ENCODE measurements at regions not wholly inside any gene's neighbourhood (a gene's known extent, or its start where the extent isn't known, plus 50 kb on each side); places are given as distances from the start of the nearest gene placed in this dataset.

DNA sequence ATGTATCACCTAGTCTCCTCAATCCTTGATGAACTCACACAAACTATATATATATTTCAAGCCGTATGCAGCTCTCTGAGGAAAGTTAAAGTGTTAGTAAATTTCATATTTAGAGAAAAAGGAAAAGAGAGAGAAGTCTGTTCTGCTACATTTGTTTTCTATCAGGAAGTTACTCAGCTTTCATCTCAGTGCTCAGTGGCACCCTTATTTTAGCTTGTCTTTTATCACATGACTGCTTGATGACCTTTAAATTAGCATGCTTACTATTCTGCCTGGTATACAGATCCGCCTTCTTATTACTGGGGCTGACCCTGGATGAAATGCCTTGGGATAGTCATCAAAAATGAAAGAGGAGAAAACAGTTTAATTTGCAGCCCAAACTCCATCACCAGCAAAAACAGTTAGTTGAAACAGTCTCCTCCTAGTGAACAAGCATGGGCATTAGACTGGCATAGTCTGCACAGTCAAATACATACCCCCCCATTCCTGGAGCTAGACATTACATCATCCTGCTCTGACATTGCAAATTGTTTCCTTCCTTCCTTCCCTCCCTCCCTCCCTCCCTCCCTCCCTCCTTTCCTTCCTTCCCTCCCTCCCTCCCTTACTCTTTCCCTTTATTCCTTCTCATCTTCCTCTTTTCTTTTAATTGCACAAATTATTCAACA is 215.7 kb downstream of the TMEM182 start:
- no peak for TF ChIP-seq RELA (CRISPR knock-in tag; IDR thresholded peaks at IDR 0.05; ENCODE audit: borderline replicate concordance)
- TF ChIP-seq NR2C2 (CRISPR knock-in tag; IDR thresholded peaks at IDR 0.05): no peak
- TF ChIP-seq RORB (CRISPR knock-in tag; IDR thresholded peaks at IDR 0.05): no peak
- TF ChIP-seq, protein P1, sequence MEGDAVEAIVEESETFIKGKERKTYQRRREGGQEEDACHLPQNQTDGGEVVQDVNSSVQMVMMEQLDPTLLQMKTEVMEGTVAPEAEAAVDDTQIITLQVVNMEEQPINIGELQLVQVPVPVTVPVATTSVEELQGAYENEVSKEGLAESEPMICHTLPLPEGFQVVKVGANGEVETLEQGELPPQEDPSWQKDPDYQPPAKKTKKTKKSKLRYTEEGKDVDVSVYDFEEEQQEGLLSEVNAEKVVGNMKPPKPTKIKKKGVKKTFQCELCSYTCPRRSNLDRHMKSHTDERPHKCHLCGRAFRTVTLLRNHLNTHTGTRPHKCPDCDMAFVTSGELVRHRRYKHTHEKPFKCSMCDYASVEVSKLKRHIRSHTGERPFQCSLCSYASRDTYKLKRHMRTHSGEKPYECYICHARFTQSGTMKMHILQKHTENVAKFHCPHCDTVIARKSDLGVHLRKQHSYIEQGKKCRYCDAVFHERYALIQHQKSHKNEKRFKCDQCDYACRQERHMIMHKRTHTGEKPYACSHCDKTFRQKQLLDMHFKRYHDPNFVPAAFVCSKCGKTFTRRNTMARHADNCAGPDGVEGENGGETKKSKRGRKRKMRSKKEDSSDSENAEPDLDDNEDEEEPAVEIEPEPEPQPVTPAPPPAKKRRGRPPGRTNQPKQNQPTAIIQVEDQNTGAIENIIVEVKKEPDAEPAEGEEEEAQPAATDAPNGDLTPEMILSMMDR (IDR thresholded peaks at IDR 0.05): no peak
- TF ChIP-seq KAT7 (CRISPR knock-in tag; IDR thresholded peaks at IDR 0.05; ENCODE audit: borderline replicate concordance): no peak
- no peak for TF ChIP-seq AFF4 (CRISPR knock-in tag; IDR thresholded peaks at IDR 0.05; ENCODE audit: borderline replicate concordance)
- TF ChIP-seq ATF2 (CRISPR knock-in tag; IDR thresholded peaks at IDR 0.05; ENCODE audit: borderline replicate concordance, low read depth): no peak

Measured in WTC11 (cell line).